ENCODE measurements at regions not wholly inside any gene's neighbourhood (a gene's known extent, or its start where the extent isn't known, plus 50 kb on each side); places are given as distances from the start of the nearest gene placed in this dataset.

DNA sequence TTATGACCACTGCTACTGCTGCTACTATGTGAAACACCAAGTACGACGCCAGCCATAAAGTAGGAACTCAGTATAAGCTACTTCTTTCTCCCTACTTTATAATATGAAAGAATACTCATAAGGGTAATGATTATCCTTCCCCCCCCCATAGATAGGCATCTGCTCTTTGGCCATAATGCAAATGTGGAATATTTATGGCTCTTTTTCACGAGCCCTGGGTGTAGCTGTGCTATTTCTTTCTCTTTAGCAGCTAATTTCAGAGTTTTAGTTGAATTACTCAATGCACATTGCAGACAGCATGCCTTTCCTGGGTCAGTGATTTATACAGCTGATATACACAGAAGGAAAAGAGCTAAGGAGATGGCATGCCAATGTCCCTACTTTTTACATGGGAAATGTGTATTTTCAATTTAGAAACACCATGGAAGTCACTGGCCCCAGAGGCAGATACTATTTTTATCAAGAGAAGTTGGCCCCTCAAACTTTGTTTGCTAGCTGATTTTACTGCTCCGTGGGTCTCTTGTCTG is 234.1 kb upstream of the KIAA1217 start:
- TF ChIP-seq, protein P1, sequence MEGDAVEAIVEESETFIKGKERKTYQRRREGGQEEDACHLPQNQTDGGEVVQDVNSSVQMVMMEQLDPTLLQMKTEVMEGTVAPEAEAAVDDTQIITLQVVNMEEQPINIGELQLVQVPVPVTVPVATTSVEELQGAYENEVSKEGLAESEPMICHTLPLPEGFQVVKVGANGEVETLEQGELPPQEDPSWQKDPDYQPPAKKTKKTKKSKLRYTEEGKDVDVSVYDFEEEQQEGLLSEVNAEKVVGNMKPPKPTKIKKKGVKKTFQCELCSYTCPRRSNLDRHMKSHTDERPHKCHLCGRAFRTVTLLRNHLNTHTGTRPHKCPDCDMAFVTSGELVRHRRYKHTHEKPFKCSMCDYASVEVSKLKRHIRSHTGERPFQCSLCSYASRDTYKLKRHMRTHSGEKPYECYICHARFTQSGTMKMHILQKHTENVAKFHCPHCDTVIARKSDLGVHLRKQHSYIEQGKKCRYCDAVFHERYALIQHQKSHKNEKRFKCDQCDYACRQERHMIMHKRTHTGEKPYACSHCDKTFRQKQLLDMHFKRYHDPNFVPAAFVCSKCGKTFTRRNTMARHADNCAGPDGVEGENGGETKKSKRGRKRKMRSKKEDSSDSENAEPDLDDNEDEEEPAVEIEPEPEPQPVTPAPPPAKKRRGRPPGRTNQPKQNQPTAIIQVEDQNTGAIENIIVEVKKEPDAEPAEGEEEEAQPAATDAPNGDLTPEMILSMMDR (IDR thresholded peaks at IDR 0.05; ENCODE audit: low read depth, low read length) = no peak
- TF ChIP-seq EZH2phosphoT487 (IDR thresholded peaks at IDR 0.05; ENCODE audit: low read depth) = no peak
